GM12892 (cell line): ENCODE measurements at regions not wholly inside any gene's neighbourhood (a gene's known extent, or its start where the extent isn't known, plus 50 kb on each side); places are given as distances from the start of the nearest gene placed in this dataset.

ENCODE experiments used
- POLR2A ChIP-seq: IDR thresholded peaks from 2 replicates; pipeline ENCODE4 v1.6.1; 2011; ENCODE audit warnings: low read depth, low read length, control low read depth
- POLR2AphosphoS5 ChIP-seq: IDR thresholded peaks from 2 replicates; pipeline ENCODE4 v1.6.1; 2011; ENCODE audit warnings: low read depth, low read length, control low read depth

GRCh38 chr6:56833873-56834272, 121.0 kb upstream of the BEND6 start:
- TF ChIP-seq POLR2A (no peak), POLR2AphosphoS5 (no peak)
